NCI-H2029 (cell line): ENCODE measurements at regions not wholly inside any gene's neighbourhood (a gene's known extent, or its start where the extent isn't known, plus 50 kb on each side); places are given as distances from the start of the nearest gene placed in this dataset.

ENCODE experiments used
- DNase-seq: peaks from one replicate; lab custom pipeline; 2025; lab: John Stamatoyannopoulos, UW

GRCh38 chr6:126419901-126420300 is 80.0 kb downstream of the CENPW start:
- DNase-seq, result no peak

GRCh38 chr6:126422912-126423311 is 83.0 kb downstream of the CENPW start:
- DNase-seq, result no peak

GRCh38 chr6:126427713-126428112 is 87.8 kb downstream of the CENPW start:
- DNase-seq, result no peak

- no peak for DNase-seq
These were observed 90.0 kb downstream of the CENPW start for GRCh38 chr6:126429866-126430265.

- DNase-seq, result no peak
These were observed 92.6 kb downstream of the CENPW start for GRCh38 chr6:126432564-126432963.

GRCh38 chr6:126433927-126434326 is 94.0 kb downstream of the CENPW start:
- DNase-seq, result no peak

- DNase-seq, result no peak
These were observed 97.3 kb downstream of the CENPW start for GRCh38 chr6:126437205-126437604.

GRCh38 chr6:126439040-126439439 is 99.1 kb downstream of the CENPW start:
- DNase-seq, result no peak

- DNase-seq, result no peak
These were observed 101.0 kb downstream of the CENPW start for GRCh38 chr6:126440923-126441322.

GRCh38 chr6:126444659-126445273 is 104.9 kb downstream of the CENPW start:
- DNase-seq, result no peak

- DNase-seq, result no peak
These were observed 106.3 kb downstream of the CENPW start for GRCh38 chr6:126446248-126446647.

GRCh38 chr6:126447367-126447766 is 107.5 kb downstream of the CENPW start:
- no peak for DNase-seq

- DNase-seq, result no peak
These were observed 121.1 kb downstream of the CENPW start for GRCh38 chr6:126461045-126461444.

- DNase-seq, result no peak
These were observed 124.3 kb downstream of the CENPW start for GRCh38 chr6:126464245-126464644.

GRCh38 chr6:126475449-126475848 is 135.5 kb downstream of the CENPW start:
- no peak for DNase-seq

GRCh38 chr6:126477678-126478077 is 137.8 kb downstream of the CENPW start:
- no peak for DNase-seq

GRCh38 chr6:126480268-126480667 is 140.4 kb downstream of the CENPW start:
- no peak for DNase-seq

- no peak for DNase-seq
These were observed 141.4 kb downstream of the CENPW start for GRCh38 chr6:126481319-126481718.

GRCh38 chr6:126504792-126505191 is 164.9 kb downstream of the CENPW start:
- DNase-seq, result no peak

GRCh38 chr6:126513198-126513597 is 173.3 kb downstream of the CENPW start:
- DNase-seq, result no peak

- DNase-seq, result no peak
These were observed 176.5 kb downstream of the CENPW start for GRCh38 chr6:126516411-126516810.

- no peak for DNase-seq
These were observed 185.0 kb downstream of the CENPW start for GRCh38 chr6:126524811-126525326.

GRCh38 chr6:126526547-126526946 is 186.6 kb downstream of the CENPW start:
- no peak for DNase-seq

GRCh38 chr6:126526996-126527606 is 187.2 kb downstream of the CENPW start:
- DNase-seq, result no peak
